OCI-LY7 (cell line): ENCODE measurements at regions not wholly inside any gene's neighbourhood (a gene's known extent, or its start where the extent isn't known, plus 50 kb on each side); places are given as distances from the start of the nearest gene placed in this dataset.

ENCODE experiments used
- EZH2phosphoT487 ChIP-seq: fragments of 200-600 bp; sonication (generic); IDR thresholded peaks from 2 replicates; pipeline ENCODE4 v1.6.1; 2018; ENCODE audit warnings: low read depth, borderline replicate concordance, mild to moderate bottlenecking, mixed run types, antibody characterized with exemption, low read length, moderate library complexity, mixed read lengths
- TF ChIP-seq, protein P1 (sequence below): fragments of 200-600 bp; sonication (generic); conservative IDR thresholded peaks from 2 replicates; pipeline ENCODE4 v1.5.1; 2014; ENCODE audit warnings: mild to moderate bottlenecking, antibody characterized with exemption, low read length, moderate library complexity, mixed read lengths

GRCh38 chr3:193796089-193796488 lies 203.1 kb downstream of the OPA1 start:
- TF ChIP-seq, protein P1, sequence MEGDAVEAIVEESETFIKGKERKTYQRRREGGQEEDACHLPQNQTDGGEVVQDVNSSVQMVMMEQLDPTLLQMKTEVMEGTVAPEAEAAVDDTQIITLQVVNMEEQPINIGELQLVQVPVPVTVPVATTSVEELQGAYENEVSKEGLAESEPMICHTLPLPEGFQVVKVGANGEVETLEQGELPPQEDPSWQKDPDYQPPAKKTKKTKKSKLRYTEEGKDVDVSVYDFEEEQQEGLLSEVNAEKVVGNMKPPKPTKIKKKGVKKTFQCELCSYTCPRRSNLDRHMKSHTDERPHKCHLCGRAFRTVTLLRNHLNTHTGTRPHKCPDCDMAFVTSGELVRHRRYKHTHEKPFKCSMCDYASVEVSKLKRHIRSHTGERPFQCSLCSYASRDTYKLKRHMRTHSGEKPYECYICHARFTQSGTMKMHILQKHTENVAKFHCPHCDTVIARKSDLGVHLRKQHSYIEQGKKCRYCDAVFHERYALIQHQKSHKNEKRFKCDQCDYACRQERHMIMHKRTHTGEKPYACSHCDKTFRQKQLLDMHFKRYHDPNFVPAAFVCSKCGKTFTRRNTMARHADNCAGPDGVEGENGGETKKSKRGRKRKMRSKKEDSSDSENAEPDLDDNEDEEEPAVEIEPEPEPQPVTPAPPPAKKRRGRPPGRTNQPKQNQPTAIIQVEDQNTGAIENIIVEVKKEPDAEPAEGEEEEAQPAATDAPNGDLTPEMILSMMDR, result no peak
- no peak for TF ChIP-seq EZH2phosphoT487
